ENCODE measurements at regions not wholly inside any gene's neighbourhood (a gene's known extent, or its start where the extent isn't known, plus 50 kb on each side); places are given as distances from the start of the nearest gene placed in this dataset.

- TF ChIP-seq POLR2AphosphoS5 (IDR thresholded peaks at IDR 0.05; ENCODE audit: borderline replicate concordance, low read depth, low read length): no peak
- no peak for TF ChIP-seq EZH2 (IDR thresholded peaks at IDR 0.05)
These were observed 84.4 kb upstream of the RPL38 start for GRCh38 chr17:74119049-74119580.

All from SK-N-MC (cell line).